Stimulated activated naive CD8-positive, alpha-beta T cell treated with anti-CD3 and anti-CD28 coated beads, Interleukin-15, Interleukin-2, amounts not matched to agents 100 U/mL and 50 U/mL, for 24 hours (primary cell): ENCODE measurements at regions not wholly inside any gene's neighbourhood (a gene's known extent, or its start where the extent isn't known, plus 50 kb on each side); places are given as distances from the start of the nearest gene placed in this dataset.

Experiments used
- ATAC-seq: fragments of 150-1000 bp; cut with Tn5 transposase; one replicate; pipeline ENCODE4 v1.10.0; 2021
- DNase-seq: peaks from one replicate; pipeline ENCODE4 v3.0.0; 2021

DNA sequence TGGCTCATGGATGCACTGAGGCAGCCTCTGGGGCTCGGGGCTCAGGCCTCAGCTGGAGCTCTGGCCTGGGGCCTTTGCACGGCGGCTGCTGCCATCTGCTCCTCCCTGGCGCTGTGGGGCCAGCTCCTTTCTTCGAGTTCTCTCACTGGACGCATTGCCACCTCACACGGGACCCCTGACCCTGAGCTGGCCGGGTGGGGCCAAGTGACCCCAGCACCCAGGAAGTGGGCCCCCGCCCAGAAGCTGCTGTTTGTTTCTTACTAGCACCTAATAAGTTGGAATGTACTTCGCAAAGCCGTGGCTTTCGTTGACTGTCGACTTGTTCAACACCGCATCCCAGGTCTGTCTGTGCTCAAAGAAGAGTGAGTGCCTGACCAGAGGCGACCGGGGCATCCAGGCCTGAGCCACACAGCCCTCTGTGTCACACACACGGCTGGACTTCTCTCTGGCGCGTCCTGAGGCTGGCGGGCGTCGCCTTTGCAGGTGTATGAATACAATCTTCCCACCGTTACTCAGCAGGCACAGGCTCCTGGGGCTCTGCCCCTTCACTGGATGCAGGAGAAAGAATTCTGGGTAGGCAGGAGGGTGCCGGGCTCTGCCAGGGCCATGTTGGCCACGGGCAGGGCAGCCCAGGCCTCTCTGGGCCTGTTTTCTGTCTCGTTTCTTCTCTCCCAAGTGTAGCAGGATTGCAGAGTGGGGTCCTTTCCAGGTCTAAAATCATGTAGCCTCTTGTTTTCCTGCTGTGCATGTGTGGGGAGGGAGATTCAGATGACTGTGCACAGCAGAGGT, 112.9 kb downstream of the DLL1 start:
- ATAC-seq (peak; percentile 11), DNase-seq (no peak)

DNA sequence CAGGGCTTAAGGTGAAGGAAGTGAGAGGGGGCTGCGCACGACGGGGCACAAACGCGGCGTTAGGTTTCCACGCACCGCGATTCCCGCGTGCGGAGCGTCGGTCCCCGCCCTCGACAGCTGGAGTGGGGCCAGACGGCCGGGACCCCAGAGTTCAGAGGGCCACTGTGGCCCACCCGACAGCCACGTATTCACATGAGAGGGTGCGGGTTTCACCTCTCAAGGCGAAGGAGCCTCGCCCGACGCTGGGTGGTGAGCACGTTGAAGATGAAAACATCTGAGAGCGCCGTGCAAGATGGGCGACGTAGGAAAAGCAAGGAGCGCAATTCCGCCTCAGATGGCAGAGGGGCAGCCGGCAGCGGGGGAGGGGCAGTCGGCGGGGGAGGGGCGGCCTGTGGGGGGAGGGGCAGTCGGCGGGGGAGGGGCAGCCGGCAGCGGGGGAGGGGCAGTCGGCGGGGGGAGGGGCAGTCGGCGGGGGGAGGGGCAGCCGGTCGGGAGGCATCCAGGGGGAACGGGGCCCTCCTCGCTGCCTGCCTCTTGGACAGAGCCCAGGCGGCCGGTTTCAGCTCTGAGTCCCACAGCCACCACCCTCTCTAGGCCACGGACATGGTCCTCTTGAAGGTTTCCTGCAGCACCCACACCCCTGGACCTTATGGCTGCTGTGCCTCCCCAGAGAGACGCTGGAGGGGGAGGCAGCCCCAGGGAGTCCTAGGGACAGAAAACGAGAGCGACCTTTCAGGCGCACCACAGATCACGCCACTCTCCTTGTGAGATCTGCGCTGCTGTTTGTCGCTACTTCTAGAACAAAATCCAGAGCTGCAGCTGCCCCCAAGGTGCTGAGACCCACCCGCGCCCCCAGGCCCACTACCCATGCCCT, 113.7 kb downstream of the DLL1 start:
- no peak for DNase-seq
- ATAC-seq: peak; percentile 42

DNA sequence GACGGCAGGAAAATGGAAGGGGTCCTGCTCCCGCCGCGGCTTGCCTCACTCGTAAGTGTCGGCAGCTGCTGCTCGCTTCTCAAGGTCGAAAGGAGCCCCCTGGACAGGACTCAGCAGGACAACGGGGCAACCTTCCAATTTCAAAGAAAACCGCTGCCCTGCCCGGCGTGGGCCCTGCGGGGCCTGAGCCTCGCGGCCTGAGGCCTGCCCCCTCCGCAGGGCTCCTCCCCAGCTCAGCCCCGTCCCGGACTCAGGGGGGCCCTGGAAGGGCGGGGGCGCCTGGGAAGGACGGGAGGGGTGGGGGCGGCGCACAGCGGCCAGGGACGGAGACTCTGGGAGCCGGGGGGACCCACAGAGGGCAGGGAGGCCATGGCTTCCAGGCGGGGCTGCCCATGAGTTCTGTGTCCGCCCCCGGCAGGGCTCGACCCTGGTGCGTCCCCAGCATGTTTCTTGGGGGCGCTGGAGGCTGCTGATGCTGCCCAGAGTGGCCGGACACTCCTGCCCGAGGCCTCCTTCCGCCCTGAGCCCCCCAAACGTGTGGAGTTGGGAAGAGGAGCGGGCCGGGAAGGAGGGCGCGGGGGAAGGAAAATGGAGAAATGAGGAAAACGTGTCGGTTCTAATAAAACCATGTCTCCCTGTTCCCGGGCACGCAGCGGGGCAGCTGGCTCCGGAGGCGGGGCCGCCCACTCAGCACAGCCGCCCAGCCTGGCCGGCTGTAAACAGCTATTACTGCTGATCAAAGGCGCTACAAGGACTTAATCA, 114.6 kb downstream of the DLL1 start:
- ATAC-seq: no peak

DNA sequence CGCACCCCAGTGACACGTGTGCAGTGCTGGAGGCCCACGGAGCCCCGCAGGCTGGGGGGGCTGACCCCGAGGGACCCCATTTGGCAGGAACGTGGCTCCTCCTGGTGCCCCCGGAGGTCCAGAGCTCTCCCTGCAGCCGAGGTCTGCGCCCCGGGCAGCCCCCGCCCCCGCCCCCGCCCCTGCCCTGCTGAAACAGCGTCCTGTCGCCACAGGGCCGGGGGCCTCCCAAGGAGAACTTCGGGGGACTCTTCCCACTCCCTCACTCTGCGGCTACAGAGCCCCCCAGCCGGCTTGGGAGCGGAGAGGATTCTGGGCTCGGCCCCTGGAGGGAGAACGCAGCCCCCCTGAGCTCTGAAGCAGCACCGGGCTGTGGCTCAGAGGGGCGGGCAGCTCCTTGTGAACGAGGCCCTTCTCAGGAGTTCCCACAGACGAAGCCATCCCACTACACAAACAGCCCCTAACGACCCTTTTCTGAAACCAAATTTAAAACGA, 115.2 kb downstream of the DLL1 start:
- no peak for ATAC-seq
- DNase-seq: no peak

More for the DNA sequence above, 114.6 kb downstream of the DLL1 start:
- no peak for DNase-seq

DNA sequence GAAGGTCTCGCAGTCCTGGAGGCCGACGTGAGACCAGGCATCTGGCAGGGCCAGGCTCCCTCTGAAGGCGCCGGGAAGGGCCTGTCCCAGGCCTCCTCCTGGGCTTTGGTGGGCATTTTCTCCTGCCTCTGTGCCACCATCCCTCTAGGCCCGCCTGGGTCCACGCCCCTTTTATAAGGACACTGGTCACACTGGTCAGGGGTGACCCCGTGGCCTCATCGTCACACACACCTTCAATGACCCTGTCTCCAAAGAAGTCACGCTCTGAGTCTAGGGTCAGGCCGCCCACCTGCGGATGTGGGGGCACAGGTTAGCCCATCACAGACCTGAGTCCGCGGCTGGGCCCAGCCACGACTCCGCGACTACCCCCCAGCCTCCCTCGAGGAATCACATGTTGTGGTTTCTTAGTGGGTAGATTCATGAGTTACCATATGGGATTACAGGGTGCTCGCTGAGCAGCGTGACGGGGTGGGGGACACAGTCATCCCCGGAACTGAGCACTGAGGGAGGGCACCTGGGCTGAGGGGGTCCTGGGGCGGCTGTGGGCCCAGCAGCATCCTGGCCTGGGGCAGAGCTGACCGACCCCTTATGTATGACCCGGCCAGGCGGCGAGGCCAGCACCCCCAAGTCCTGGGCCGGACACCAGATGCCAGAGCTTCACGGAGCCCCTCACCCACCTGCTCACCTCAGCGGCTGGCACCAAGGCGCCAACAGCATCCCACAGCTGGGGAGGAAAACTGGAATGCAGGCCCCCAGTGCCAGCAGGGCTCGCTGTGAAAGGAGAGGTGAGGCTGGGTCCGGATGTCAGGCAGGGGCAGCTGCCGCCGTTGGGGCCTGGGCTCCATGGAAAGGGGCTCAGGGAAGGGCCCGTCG, 115.9 kb downstream of the DLL1 start:
- DNase-seq (no peak), ATAC-seq (no peak)

DNA sequence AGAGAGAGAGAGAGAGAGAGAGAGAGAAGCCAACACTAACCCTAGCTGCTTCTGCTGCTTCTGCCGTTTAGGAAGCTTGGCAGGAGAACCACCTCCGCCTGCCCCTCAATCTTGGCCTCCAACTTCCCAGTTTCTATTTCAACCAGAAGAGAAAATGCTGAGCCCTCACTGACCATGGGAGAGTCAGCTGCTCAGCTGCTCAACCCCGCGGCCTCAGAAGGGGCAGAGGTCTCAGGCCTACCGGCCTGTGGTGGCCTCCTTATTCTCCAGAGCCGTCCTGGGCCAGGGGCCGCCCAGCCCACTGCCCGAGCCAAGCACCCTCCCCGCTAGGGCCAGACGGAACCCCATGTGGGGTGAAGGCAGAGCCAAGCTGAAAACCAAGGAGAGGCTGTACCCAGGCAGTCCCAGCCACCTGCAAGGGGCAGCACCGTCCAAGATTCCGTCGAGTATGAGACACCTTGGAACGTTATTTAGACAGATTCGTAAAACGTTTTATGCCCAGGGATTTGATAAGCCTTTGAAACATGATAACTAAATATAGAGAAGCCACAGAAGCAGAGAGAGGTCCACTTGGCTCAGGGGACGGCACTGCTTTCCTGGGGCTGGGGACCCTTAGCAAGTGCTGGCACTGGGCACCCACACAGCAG, 116.6 kb downstream of the DLL1 start:
- ATAC-seq: no peak

DNA sequence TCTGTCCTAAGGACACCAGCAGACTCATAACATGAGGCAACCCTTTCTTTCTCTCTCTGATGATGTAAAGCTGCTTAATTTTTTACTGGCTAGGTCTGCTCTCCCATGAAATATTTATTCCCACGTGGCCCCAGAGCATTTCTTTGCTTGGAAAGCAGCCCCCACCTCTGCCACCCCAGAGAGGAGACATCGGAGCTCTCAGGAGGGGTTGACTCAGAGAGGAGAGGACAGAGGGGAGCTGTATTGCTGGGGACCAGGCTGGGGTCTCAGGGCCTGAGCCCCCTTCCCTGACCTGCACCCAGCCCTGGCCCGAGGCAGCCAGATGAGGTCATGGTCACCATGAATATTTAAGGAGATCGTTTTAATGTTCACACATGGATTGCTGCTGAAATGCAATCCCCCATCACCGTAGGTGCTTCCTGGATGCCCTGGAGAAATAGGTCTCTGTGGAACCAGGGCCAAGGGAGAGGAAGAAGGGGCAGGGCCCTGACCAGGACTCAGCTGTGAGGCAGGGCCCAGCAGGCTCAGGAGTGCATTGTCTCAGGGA, 117.5 kb downstream of the DLL1 start:
- DNase-seq: no peak
- ATAC-seq: no peak

More for the DNA sequence above, 116.6 kb downstream of the DLL1 start:
- DNase-seq: no peak

DNA sequence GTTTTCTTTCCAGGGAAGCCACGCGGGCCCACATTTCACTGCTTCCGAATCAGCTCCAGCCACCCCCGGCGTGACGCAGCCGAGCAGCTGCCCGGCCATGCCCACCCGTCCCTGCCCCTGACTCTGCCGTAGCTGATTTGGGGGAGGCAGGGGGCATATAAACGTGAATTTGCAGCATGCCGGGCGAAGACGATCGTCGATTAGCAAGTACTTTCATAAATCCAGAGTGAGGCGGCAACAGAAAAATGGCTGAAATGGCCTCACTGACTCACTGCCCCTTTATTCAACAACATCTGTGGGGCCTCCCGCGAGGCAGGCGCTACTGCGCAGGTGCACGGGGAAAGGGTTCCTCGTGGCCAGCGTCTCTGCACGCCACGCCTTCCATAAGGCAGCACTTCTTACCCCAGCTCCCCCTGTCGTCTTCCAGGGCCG, 118.0 kb downstream of the DLL1 start:
- ATAC-seq: no peak
- DNase-seq: no peak

DNA sequence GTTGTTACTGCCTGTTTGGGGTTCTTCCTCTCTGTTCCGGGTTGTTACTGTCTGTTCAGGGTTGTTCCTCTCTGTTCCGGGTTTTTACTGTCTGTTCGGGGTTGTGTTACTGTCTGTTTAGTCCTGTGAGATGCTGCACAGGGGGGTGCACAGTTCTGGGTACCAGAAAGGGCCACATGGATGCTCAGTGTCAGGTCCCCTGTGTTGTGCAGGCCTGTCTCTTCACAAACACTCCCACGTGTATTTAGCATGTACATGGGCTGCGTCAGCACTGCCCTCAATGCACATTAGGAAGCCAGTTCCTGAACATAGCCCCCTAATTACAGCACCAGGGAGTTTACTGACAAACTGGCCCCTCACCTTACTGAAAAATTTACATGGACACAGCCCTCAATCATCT, 118.5 kb downstream of the DLL1 start:
- ATAC-seq (no peak), DNase-seq (no peak)

DNA sequence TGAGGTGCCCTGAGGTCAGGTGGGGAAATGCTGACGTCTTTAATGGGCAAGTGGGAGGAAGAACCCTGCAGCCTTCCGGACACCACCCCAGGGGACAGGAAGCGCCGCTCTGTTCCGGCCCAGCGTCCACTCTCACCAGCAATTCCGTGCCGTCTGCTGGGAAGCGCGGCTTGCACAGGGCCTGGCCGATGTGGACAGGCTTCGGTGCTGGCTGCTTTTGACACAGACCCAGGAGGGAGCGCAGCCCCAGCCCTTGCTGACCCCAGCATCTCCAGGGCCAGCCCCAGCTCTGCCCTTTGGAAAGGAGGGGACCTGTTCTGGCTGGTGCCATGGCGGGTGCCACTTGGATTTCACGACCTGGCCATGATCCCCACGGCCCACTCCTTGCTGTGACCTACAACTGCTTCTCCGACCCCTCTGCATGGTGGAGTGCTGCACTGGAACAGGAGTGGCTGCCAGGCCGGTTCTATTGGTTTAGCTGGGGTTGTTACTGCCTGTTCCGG, 123.2 kb downstream of the DLL1 start:
- DNase-seq (no peak), ATAC-seq (no peak)

DNA sequence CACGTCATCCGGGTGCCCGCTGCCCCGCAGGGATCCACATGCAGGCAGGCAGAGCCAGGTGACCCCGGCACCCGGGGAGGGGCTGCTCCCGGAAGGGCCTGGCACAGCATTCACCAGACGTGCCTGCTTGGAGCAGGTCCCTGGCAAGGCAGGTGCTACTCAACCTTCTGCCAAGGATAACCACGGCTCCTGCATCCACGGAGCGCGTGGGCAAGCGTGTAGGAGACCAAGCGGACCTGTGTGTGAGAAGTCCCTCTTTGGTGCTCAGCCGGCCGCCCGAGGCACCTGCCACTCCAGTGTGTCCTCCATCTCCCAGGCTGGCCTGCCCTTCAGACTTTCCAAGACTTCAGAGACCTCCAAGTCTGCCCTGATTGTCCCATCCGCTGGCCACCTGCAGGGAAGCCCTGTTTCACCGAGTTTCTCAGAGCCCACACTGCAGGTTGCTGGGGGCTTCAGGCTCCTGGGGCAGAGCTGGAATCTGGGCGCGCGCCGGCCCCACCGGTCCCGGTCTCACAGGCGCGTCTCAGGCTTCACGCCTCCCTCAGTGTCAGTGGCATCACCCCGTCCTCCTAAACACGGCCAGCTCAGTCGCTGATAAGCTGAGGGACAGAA, 124.3 kb downstream of the DLL1 start:
- ATAC-seq: no peak

DNA sequence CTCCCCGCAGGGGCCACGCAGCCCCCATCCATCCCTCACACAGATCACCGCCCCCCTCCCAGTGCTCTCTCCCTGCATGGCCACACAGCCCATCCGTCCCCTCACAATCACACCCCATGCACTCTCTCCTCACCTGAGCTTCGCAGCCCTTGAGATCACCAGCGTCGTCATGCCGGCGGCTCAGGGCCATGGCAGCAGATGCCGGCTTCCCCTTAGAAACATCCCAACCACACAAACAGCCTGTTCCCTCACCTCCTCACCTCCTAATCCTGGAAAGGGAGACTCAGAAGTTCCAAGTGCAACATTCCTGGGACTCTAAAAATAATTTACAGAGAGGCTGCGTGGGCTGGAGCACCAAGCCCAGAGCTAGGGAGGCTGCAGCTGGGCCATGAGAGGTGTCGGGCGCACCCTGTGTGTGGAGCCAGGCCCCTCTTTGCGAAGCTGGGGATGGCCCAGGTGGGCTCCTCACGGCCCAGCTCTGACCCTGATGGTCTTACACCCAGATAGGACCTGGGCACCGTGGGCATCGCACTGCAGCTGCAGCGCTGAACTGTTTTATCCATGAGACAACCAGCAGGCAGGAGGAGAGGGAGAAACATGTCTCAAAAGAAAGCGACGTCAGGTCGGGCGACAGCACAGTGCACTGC, 125.3 kb downstream of the DLL1 start:
- no peak for ATAC-seq
- DNase-seq: no peak

More for the DNA sequence above, 124.3 kb downstream of the DLL1 start:
- no peak for DNase-seq

DNA sequence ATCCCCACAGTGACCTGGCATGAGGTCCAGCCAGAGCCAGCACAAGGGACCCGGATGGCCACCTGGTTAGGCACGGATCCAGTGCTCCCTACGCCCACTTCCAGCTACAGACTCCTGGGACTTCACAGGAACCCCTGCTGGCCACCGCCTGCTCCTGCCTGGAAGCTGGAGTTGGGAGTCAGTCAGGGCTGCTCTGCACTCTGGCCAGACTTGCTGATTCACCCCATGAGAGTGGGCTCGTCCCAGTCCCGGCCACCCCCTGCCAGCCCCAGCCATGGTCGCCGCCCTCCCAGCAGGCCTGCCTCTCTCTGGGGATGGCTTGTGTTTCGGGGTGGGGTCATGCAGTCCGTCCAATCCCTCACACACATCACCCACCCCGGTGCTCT, 125.8 kb downstream of the DLL1 start:
- DNase-seq (no peak), ATAC-seq (no peak)

DNA sequence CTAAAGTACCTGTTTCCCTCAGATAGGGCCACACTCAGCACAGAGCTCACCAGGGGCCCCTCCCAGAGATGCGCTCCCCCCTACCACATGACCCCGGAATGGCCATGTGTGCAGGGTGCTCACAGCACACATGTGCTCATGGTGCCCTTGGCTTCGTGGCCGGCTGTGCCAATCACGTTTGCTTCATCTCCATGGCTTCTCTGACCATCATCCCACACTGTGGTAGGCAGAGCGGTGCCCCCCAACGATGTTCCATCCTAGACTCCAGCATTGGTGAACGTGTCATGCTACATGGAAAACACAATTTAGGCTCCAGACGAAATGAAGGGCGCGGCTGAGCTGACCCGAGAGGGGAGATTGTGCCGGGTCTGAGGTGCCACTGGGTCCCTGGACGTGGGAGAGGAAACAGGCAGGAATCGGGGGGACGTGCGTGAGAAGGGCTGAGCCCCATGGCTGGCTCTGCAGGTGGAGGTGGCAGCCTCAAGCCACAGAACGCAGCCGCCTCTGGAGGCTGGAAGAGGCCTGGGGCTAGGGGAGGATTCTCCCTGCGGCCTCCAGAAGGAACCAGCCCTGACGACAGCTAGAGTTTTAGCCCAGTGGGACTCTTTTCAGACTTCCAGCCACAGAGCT, 126.5 kb downstream of the DLL1 start:
- no peak for DNase-seq
- ATAC-seq: no peak

DNA sequence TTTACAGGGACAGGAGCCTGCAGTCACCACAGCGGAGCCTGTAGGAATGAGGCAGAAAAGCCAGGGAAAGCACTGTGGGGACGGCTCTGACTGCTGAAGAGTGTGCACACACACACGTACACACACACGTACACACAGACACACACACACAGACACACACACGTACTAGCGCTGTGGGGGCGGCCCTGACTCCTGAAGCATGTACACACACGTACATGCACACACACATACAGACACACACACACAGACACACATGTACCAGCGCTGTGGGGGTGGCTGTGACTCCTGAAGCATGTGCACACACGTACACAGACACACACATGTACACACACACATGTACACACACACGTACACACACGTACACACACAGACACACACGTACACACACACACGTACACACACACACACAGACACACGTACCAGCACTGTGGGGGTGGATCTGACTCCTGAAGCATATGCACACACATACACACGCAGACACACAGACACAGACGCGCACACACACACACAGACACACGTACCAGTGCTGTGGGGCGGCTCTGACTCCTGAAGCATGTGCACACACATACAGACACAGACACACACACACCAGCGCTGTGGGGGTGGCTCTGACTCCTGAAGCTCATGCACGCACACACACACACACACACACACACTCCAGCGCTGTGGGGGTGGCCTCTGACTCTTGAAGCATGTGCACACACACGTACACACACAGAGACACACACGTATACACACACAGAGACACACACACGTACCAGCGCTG, 127.3 kb downstream of the DLL1 start:
- ATAC-seq: no peak
- no peak for DNase-seq

DNA sequence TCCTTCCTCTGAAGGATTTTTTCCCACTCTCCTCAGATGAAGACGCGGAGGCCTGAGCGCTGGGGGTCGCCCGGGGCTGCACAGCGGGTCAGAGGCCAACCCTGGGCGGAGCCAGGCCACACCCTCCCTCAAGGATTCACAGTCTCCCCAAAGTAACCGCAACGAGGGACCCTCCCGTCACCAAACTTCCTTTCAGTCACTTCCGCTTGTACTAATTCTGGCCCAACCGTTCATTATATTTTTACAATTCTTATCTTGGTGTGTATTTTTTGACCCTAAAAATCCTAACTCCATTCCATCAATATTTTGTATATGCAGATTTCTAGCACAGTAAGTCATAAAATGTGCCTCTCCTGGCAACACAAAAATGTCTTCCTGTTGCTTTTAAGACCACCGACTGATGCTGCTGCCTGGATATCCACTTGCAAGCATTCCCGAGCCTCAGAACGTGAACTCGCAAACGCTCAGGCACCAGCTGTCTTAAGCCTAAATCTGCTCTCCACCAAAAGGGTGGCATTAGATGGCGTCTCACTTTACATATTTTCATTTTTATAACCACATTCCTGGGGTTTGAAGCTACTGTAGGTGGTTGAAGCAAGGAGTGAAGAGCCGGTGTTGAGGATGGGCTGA, 128.0 kb downstream of the DLL1 start:
- DNase-seq: no peak
- ATAC-seq: no peak

DNA sequence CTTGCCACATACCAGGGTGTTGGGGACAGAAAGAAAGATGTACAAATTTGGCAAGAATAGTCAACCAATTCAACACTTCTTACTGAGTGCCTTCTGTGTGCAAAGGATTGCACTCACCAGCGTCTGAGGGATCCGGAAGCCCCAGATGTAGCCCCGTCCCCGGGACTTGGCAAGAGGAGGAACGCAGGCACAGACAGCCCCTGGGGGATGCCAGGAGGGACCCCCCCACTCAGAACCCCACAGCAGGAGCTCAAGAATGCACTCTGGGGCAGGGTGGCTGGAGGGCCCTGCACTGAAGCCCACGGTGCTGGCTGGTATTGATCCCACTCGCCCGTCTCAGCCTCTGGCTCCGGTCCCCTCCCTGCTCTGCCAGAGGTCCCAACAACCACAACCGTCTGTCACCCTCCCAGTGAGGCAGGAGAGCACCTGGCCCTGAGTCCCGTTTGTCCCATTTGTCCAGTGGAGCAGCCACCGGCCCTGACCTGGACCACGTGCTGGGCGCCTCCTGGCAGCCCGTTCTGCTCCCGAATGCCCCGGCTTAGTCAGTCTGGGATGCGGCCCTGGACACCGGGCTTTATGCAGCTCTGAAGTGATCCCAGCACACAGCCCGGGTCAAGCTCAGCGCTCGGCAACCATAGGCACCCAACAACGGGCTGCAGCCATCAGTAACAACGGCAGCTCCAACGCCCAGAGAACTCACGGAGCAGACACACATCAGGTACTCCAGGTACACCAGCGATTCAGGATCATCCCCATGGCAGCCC, 128.7 kb downstream of the DLL1 start:
- ATAC-seq: no peak

More for the DNA sequence above, 128.7 kb downstream of the DLL1 start:
- no peak for DNase-seq
